ENCODE measurements at regions not wholly inside any gene's neighbourhood (a gene's known extent, or its start where the extent isn't known, plus 50 kb on each side); places are given as distances from the start of the nearest gene placed in this dataset.

DNA sequence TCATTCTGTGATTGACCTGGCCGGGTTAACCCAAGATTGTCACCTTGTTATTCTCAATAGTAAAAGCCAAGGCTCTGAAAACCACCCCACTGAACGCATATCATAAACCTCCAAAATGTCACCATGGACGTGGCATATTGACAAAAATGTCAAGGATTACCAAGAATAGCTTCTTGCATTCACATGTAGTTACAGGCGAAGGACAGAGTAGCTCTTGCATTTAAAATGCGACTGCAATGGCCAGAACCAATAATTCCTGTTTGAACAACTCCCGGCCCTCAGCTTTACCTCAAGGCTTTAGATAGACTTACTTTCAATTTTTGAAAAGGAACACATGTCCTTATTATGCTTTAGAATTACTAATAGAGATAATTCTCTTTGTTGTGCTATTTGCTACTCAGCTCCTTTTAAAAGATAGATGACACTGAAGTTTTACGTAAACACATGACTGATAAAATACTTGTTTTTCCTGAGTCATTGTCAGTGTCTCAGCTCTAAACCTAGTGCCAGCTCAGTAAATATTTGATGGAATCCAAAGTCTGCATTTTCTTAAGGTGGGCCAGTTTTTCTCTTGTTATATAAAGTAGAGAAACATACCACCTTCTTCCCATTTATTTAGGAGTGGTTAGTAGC is 66.3 kb downstream of the CLDN34 start:
- TF ChIP-seq, protein P1, sequence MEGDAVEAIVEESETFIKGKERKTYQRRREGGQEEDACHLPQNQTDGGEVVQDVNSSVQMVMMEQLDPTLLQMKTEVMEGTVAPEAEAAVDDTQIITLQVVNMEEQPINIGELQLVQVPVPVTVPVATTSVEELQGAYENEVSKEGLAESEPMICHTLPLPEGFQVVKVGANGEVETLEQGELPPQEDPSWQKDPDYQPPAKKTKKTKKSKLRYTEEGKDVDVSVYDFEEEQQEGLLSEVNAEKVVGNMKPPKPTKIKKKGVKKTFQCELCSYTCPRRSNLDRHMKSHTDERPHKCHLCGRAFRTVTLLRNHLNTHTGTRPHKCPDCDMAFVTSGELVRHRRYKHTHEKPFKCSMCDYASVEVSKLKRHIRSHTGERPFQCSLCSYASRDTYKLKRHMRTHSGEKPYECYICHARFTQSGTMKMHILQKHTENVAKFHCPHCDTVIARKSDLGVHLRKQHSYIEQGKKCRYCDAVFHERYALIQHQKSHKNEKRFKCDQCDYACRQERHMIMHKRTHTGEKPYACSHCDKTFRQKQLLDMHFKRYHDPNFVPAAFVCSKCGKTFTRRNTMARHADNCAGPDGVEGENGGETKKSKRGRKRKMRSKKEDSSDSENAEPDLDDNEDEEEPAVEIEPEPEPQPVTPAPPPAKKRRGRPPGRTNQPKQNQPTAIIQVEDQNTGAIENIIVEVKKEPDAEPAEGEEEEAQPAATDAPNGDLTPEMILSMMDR (IDR thresholded peaks at IDR 0.05) = no peak
- TF ChIP-seq POLR2A (IDR thresholded peaks at IDR 0.05) = no peak

Measured in lower leg skin (tissue), 3 donors.